PC-3 (cell line): ENCODE measurements at regions not wholly inside any gene's neighbourhood (a gene's known extent, or its start where the extent isn't known, plus 50 kb on each side); places are given as distances from the start of the nearest gene placed in this dataset.
"Not testable (repeated sequence)": the region's sequence is repeated elsewhere in the genome, so short reads cannot be mapped to it uniquely, and the experiment has no call there.

Experiments
- ATAC-seq: fragments of 200-7000 bp; cut with Tn5 transposase; 2 replicates; pipeline ENCODE4 v1.9.1; 2020; ENCODE audit warnings: mild to moderate bottlenecking, moderate library complexity
- BruUV-seq: library from RNA; stranded (reverse); fragments of 400-500 nt; replicated peaks from 2 replicates; lab custom pipeline; 2021; lab: Mats Ljungman, UMichigan
- CTCF ChIA-PET: fragments of 300-600 bp; sonication (Branson Sonifier 250); formaldehyde crosslinking; loops from one replicate; lab custom pipeline; 2022; ENCODE audit warnings: antibody characterized with exemption; lab: Charles Lee
- POLR2A ChIA-PET: fragments of 300-600 bp; sonication (Branson Sonifier 250); formaldehyde crosslinking; loops from one replicate; lab custom pipeline; 2022; ENCODE audit warnings: antibody characterized with exemption; ENCODE audit not compliant: unreplicated experiment; lab: Charles Lee
- DNase-seq: peaks from one replicate; pipeline ENCODE4 v3.0.0-alpha.2; 2015
- H2AFZ ChIP-seq: fragments of 300-600 bp; sonication (generic); 2 replicates; pipeline ENCODE4 v1.6.0; 2016; ENCODE audit warnings: antibody characterized with exemption, low read length
- H3F3A ChIP-seq: fragments of 300-600 bp; sonication (generic); one replicate; pipeline ENCODE4 v1.6.0; 2017; ENCODE audit warnings: antibody characterized with exemption, low read length, control low read depth, mild to moderate bottlenecking; ENCODE audit not compliant: unreplicated experiment
- H3K27ac ChIP-seq: fragments of 300-600 bp; sonication (generic); 2 replicates; pipeline ENCODE4 v1.5.1; 2016; ENCODE audit warnings: mild to moderate bottlenecking, low read length
- H3K27me3 ChIP-seq: fragments of 300-600 bp; sonication (generic); 2 replicates; pipeline ENCODE4 v1.6.1; 2016; ENCODE audit warnings: low read length, mixed read lengths
- H3K36me3 ChIP-seq: fragments of 300-600 bp; sonication (generic); 2 replicates; pipeline ENCODE4 v1.6.1; 2016; ENCODE audit warnings: low read depth, mixed run types, low read length, mixed read lengths
- H3K4me1 ChIP-seq: fragments of 300-600 bp; sonication (generic); 2 replicates; pipeline ENCODE4 v1.5.1; 2016; ENCODE audit warnings: low read length; ENCODE audit not compliant: insufficient read depth
- H3K4me2 ChIP-seq: fragments of 300-600 bp; sonication (generic); 2 replicates; pipeline ENCODE4 v1.6.0; 2016; ENCODE audit warnings: low read length
- H3K4me3 ChIP-seq: fragments of 300-600 bp; sonication (generic); 2 replicates; pipeline ENCODE4 v1.5.1; 2016; ENCODE audit warnings: mild to moderate bottlenecking, low read length, mixed read lengths
- H3K79me2 ChIP-seq: fragments of 300-600 bp; sonication (generic); 2 replicates; pipeline ENCODE4 v1.6.1; 2017; ENCODE audit warnings: low read length, mixed read lengths
- H3K9ac ChIP-seq: fragments of 300-600 bp; sonication (generic); 2 replicates; pipeline ENCODE4 v1.6.0; 2016; ENCODE audit warnings: mild to moderate bottlenecking, low read length
- H3K9me2 ChIP-seq: fragments of 300-600 bp; sonication (generic); replicated peaks from 2 replicates; pipeline ENCODE4 v1.6.1; 2016; ENCODE audit warnings: mixed run types, low read length, mixed read lengths
- H3K9me3 ChIP-seq: fragments of 300-600 bp; sonication (generic); 2 replicates; pipeline ENCODE4 v1.6.1; 2016; ENCODE audit warnings: low read length, mixed read lengths
- H4K20me1 ChIP-seq: fragments of 300-600 bp; sonication (generic); 2 replicates; pipeline ENCODE4 v1.6.1; 2016; ENCODE audit warnings: low read length, mixed read lengths
- CTCF ChIP-seq: fragments of 300-600 bp; sonication (generic); conservative IDR thresholded peaks from 2 replicates; pipeline ENCODE4 v1.5.1; 2017; ENCODE audit warnings: antibody characterized with exemption, low read depth, mild to moderate bottlenecking, low read length
- EZH2 ChIP-seq: fragments of 300-600 bp; sonication (generic); IDR thresholded peaks from one replicate; pipeline ENCODE4 v1.6.1; 2017; ENCODE audit warnings: antibody characterized with exemption, mild to moderate bottlenecking, low read length; ENCODE audit not compliant: unreplicated experiment
- EZH2phosphoT487 ChIP-seq: fragments of 300-600 bp; sonication (generic); IDR thresholded peaks from 2 replicates; pipeline ENCODE4 v1.6.1; 2018; ENCODE audit warnings: mild to moderate bottlenecking, antibody characterized with exemption, low read length, borderline replicate concordance
- intact Hi-C: fragments of 100-400 bp; cut with micrococcal nuclease; formaldehyde crosslinking; loops from 2 replicates; pipeline ENCODE4 v1.9.0; 2023

- Histone ChIP-seq H4K20me1 (no peaks in the 10 kb centered on the region), H3K36me3 (no peaks in the 10 kb centered on the region), H2AFZ (no peak overlapping the region), H3K9me3 (0 out of 2 replicates have a peak, but pooled peaks cover 2% of the 10 kb centered on the region), H3K27me3 (no peaks in the 10 kb centered on the region), H3K4me2 (no peak overlapping the region), H3K9ac (no peak overlapping the region), H3F3A (no peaks in the 10 kb centered on the region), H3K4me3 (no peak overlapping the region), H3K9me2 (no peaks in the 10 kb centered on the region), H3K79me2 (no peaks in the 10 kb centered on the region), H3K4me1 (no peaks in the 10 kb centered on the region), H3K27ac (no peak overlapping the region)
- POLR2A ChIA-PET = no interaction called here
- DNase-seq = no peak
- TF ChIP-seq EZH2 (no peak), CTCF (no peak), EZH2phosphoT487 (no peak)
- no TSS peak for BruUV-seq
- no peak for ATAC-seq
- intact Hi-C loops = no loop called here
- CTCF ChIA-PET = no interaction called here
These were observed 285.2 kb downstream of the MIAT start for GRCh38 chr22:26942637-26942957.

- no peak for DNase-seq
- Histone ChIP-seq H3K79me2 (no peaks in the 10 kb centered on the region), H3K4me3 (no peak overlapping the region), H3K27me3 (no peaks in the 10 kb centered on the region), H4K20me1 (no peaks in the 10 kb centered on the region), H3K9me2 (no peaks in the 10 kb centered on the region), H3K4me2 (no peak overlapping the region), H3K9me3 (no peaks in the 10 kb centered on the region), H3K4me1 (no peaks in the 10 kb centered on the region), H3K36me3 (no peaks in the 10 kb centered on the region), H3K9ac (no peak overlapping the region), H2AFZ (no peak overlapping the region), H3K27ac (no peak overlapping the region), H3F3A (no peaks in the 10 kb centered on the region)
- BruUV-seq = no TSS peak
- POLR2A ChIA-PET = no interaction called here
- TF ChIP-seq EZH2 = no peak
- TF ChIP-seq EZH2phosphoT487 = no peak
- no peak for TF ChIP-seq CTCF
- no peak for ATAC-seq
- CTCF ChIA-PET = no interaction called here
- intact Hi-C loops = no loop called here
These were observed 288.2 kb downstream of the MIAT start for GRCh38 chr22:26945565-26945964.

DNA sequence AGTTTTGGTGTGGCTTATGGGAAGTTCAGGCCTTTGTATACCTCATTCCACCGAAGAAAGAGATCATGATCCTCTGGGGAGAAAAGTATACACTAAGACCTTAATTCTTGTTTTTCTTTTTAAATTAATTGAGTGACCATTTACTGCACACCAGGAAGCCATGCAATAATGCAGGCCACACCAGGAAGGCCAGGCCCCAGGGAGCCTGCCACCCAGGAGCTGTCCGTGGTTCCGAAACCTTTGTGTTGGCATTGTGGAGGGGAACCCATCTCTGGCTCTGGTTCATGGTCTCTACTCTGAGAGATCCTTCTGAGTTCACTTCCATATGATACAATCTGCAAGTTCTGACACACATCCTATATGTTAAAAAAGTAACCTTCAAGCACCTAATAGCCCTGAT is 291.8 kb downstream of the MIAT start:
- POLR2A ChIA-PET = no interaction called here
- Histone ChIP-seq H3K36me3 (no peaks in the 10 kb centered on the region), H3K27ac (no peak overlapping the region), H3K27me3 (0 out of 2 replicates have a peak, but pooled peaks cover 4% of the 10 kb centered on the region), H3K9me2 (no peaks in the 10 kb centered on the region), H3F3A (no peaks in the 10 kb centered on the region), H2AFZ (no peak overlapping the region), H3K4me3 (no peak overlapping the region), H3K9me3 (no peaks in the 10 kb centered on the region), H4K20me1 (no peaks in the 10 kb centered on the region), H3K79me2 (no peaks in the 10 kb centered on the region), H3K9ac (no peak overlapping the region), H3K4me2 (no peak overlapping the region), H3K4me1 (no peaks in the 10 kb centered on the region)
- DNase-seq (peak; percentile 4), ATAC-seq (no peak)
- TF ChIP-seq EZH2phosphoT487 (no peak), CTCF (no peak), EZH2 (no peak)
- intact Hi-C loops = no loop called here
- CTCF ChIA-PET = no interaction called here
- no TSS peak for BruUV-seq

- ATAC-seq = not testable (repeated sequence)
These were observed 293.8 kb downstream of the MIAT start for GRCh38 chr22:26951139-26951538.

More at GRCh38 chr22:26951139-26951538, 293.8 kb downstream of the MIAT start:
- H2AFZ ChIP-seq, H3K9ac ChIP-seq, DNase-seq, H3K9me2 ChIP-seq, BruUV-seq, intact Hi-C loops, H3K4me1 ChIP-seq, H3K36me3 ChIP-seq, H3K4me2 ChIP-seq, H3K4me3 ChIP-seq, H3F3A ChIP-seq, POLR2A ChIA-PET, CTCF ChIA-PET, H3K9me3 ChIP-seq, H4K20me1 ChIP-seq, H3K27ac ChIP-seq, H3K79me2 ChIP-seq: not testable (repeated sequence)
- 0 out of 2 replicates have a peak, but pooled peaks cover 15% of the 10 kb centered on the region for H3K27me3 ChIP-seq
